DMS 273 (cell line): ENCODE measurements at regions not wholly inside any gene's neighbourhood (a gene's known extent, or its start where the extent isn't known, plus 50 kb on each side); places are given as distances from the start of the nearest gene placed in this dataset.

Experiments used
- DNase-seq: peaks from one replicate; lab custom pipeline; 2025; ENCODE audit not compliant: unreplicated experiment; lab: John Stamatoyannopoulos, UW

GRCh38 chr2:18208956-18209355 lies 330.5 kb downstream of the KCNS3 start:
- DNase-seq, result no peak

- no peak for DNase-seq
These were observed 322.3 kb downstream of the KCNS3 start for GRCh38 chr2:18200771-18201170.

GRCh38 chr2:18198677-18199076 lies 320.2 kb downstream of the KCNS3 start:
- no peak for DNase-seq

- DNase-seq, result no peak
These were observed 315.7 kb downstream of the KCNS3 start for GRCh38 chr2:18194161-18194560.

GRCh38 chr2:18186816-18187613 lies 308.5 kb downstream of the KCNS3 start:
- no peak for DNase-seq

- DNase-seq, result no peak
These were observed 304.4 kb downstream of the KCNS3 start for GRCh38 chr2:18182861-18183260.

- no peak for DNase-seq
These were observed 302.4 kb downstream of the KCNS3 start for GRCh38 chr2:18180912-18181311.

GRCh38 chr2:18180031-18180610 lies 301.7 kb downstream of the KCNS3 start:
- DNase-seq, result no peak

- DNase-seq, result peak; percentile 82
These were observed 300.4 kb downstream of the KCNS3 start for GRCh38 chr2:18178736-18179349.

GRCh38 chr2:18176679-18177215 lies 298.3 kb downstream of the KCNS3 start:
- no peak for DNase-seq

GRCh38 chr2:18172607-18173006 lies 294.1 kb downstream of the KCNS3 start:
- no peak for DNase-seq

GRCh38 chr2:18171191-18172139 lies 293.0 kb downstream of the KCNS3 start:
- no peak for DNase-seq

- no peak for DNase-seq
These were observed 292.2 kb downstream of the KCNS3 start for GRCh38 chr2:18170642-18171041.

GRCh38 chr2:18169893-18170175 lies 291.4 kb downstream of the KCNS3 start:
- no peak for DNase-seq

GRCh38 chr2:18169121-18169892 lies 290.8 kb downstream of the KCNS3 start:
- DNase-seq, result peak; percentile 51

- DNase-seq, result no peak
These were observed 289.4 kb downstream of the KCNS3 start for GRCh38 chr2:18167871-18168270.

GRCh38 chr2:18161681-18162080 lies 283.2 kb downstream of the KCNS3 start:
- no peak for DNase-seq

GRCh38 chr2:18159896-18160295 lies 281.4 kb downstream of the KCNS3 start:
- no peak for DNase-seq

GRCh38 chr2:18156421-18156820 lies 278.0 kb downstream of the KCNS3 start:
- DNase-seq, result no peak

- DNase-seq, result no peak
These were observed 277.5 kb downstream of the KCNS3 start for GRCh38 chr2:18156002-18156401.
